ENCODE measurements at regions not wholly inside any gene's neighbourhood (a gene's known extent, or its start where the extent isn't known, plus 50 kb on each side); places are given as distances from the start of the nearest gene placed in this dataset.

- Mint-ChIP-seq H3K27me3 (no peaks in the 10 kb centered on the region), H3K4me3 (ENCODE audit: low read depth) (no peak overlapping the region), H3K9me3 (ENCODE audit: low read depth) (peaks cover 6% of the 10 kb centered on the region), H3K4me1 (ENCODE audit: low read depth) (peaks cover 5% of the 10 kb centered on the region), H3K36me3 (ENCODE audit: insufficient read depth) (no peaks in the 10 kb centered on the region), H3K27ac (no peak overlapping the region)
- no peak for DNase-seq (ENCODE audit: low spot score, unreplicated experiment)
- no peak for TF ChIP-seq CTCF (IDR thresholded peaks at IDR 0.05; ENCODE audit: unreplicated experiment)
Observed at GRCh38 chr13:63161219-63161618, 1745.6 kb upstream of the PCDH20 start.

GRCh38 chr13:63156816-63157215 is 1741.2 kb upstream of the PCDH20 start:
- Mint-ChIP-seq H3K4me1 (ENCODE audit: low read depth) (peaks cover 5% of the 10 kb centered on the region), H3K27ac (no peak overlapping the region), H3K36me3 (ENCODE audit: insufficient read depth) (no peaks in the 10 kb centered on the region), H3K27me3 (no peaks in the 10 kb centered on the region), H3K4me3 (ENCODE audit: low read depth) (no peak overlapping the region), H3K9me3 (ENCODE audit: low read depth) (peaks cover 6% of the 10 kb centered on the region)
- no peak for DNase-seq (ENCODE audit: low spot score, unreplicated experiment)
- no peak for TF ChIP-seq CTCF (IDR thresholded peaks at IDR 0.05; ENCODE audit: unreplicated experiment)

GRCh38 chr13:63149375-63149774 is 1733.7 kb upstream of the PCDH20 start:
- Mint-ChIP-seq H3K36me3 (ENCODE audit: insufficient read depth) (peaks cover 1% of the 10 kb centered on the region), H3K9me3 (ENCODE audit: low read depth) (peaks cover 19% of the 10 kb centered on the region), H3K27ac (no peak overlapping the region), H3K27me3 (no peaks in the 10 kb centered on the region), H3K4me1 (ENCODE audit: low read depth) (no peaks in the 10 kb centered on the region), H3K4me3 (ENCODE audit: low read depth) (no peak overlapping the region)
- no peak for TF ChIP-seq CTCF (IDR thresholded peaks at IDR 0.05; ENCODE audit: unreplicated experiment)
- no peak for DNase-seq (ENCODE audit: low spot score, unreplicated experiment)

- no peak for TF ChIP-seq CTCF (IDR thresholded peaks at IDR 0.05; ENCODE audit: unreplicated experiment)
- H3K36me3 Mint-ChIP-seq (ENCODE audit: insufficient read depth) = no peaks in the 10 kb centered on the region
- H3K27ac Mint-ChIP-seq = no peak overlapping the region
- H3K4me1 Mint-ChIP-seq (ENCODE audit: low read depth) = no peaks in the 10 kb centered on the region
- peaks cover 8% of the 10 kb centered on the region for H3K9me3 Mint-ChIP-seq (ENCODE audit: low read depth)
- DNase-seq (ENCODE audit: low spot score, unreplicated experiment) = no peak
- H3K27me3 Mint-ChIP-seq = no peaks in the 10 kb centered on the region
- H3K4me3 Mint-ChIP-seq (ENCODE audit: low read depth) = no peak overlapping the region
Observed at GRCh38 chr13:63139277-63139676, 1723.6 kb upstream of the PCDH20 start.

- Mint-ChIP-seq H3K27me3 (no peaks in the 10 kb centered on the region), H3K36me3 (ENCODE audit: insufficient read depth) (no peaks in the 10 kb centered on the region), H3K4me3 (ENCODE audit: low read depth) (no peak overlapping the region), H3K27ac (no peak overlapping the region), H3K9me3 (ENCODE audit: low read depth) (no peaks in the 10 kb centered on the region), H3K4me1 (ENCODE audit: low read depth) (peaks cover under 1% of the 10 kb centered on the region)
- TF ChIP-seq CTCF (IDR thresholded peaks at IDR 0.05; ENCODE audit: unreplicated experiment) = no peak
- no peak for DNase-seq (ENCODE audit: low spot score, unreplicated experiment)
Observed at GRCh38 chr13:63129995-63130394, 1714.3 kb upstream of the PCDH20 start.
